ENCODE measurements at regions not wholly inside any gene's neighbourhood (a gene's known extent, or its start where the extent isn't known, plus 50 kb on each side); places are given as distances from the start of the nearest gene placed in this dataset.

GRCh38 chr2:16409006-16409390, 256.6 kb downstream of the CYRIA start:
- no peak for TF ChIP-seq CTCF (IDR thresholded peaks at IDR 0.05; ENCODE audit: poor library complexity, severe bottlenecking)
- no peaks in the 10 kb centered on the region for H3K36me3 ChIP-seq (ENCODE audit: low read depth)
- H3K4me3 ChIP-seq (ENCODE audit: severe bottlenecking), result no peak overlapping the region
- no peak overlapping the region for H3K27ac ChIP-seq (ENCODE audit: poor library complexity, severe bottlenecking)
- ATAC-seq (ENCODE audit: low read depth) (no peak), DNase-seq (ENCODE audit: low spot score) (no peak)
- no peaks in the 10 kb centered on the region for H3K4me1 ChIP-seq (ENCODE audit: insufficient read depth, poor library complexity, severe bottlenecking)
- no peaks in the 10 kb centered on the region for H3K27me3 ChIP-seq (ENCODE audit: insufficient read depth, poor library complexity, severe bottlenecking)
- H3K9me3 ChIP-seq (ENCODE audit: severe bottlenecking), result no peaks in the 10 kb centered on the region

DNA sequence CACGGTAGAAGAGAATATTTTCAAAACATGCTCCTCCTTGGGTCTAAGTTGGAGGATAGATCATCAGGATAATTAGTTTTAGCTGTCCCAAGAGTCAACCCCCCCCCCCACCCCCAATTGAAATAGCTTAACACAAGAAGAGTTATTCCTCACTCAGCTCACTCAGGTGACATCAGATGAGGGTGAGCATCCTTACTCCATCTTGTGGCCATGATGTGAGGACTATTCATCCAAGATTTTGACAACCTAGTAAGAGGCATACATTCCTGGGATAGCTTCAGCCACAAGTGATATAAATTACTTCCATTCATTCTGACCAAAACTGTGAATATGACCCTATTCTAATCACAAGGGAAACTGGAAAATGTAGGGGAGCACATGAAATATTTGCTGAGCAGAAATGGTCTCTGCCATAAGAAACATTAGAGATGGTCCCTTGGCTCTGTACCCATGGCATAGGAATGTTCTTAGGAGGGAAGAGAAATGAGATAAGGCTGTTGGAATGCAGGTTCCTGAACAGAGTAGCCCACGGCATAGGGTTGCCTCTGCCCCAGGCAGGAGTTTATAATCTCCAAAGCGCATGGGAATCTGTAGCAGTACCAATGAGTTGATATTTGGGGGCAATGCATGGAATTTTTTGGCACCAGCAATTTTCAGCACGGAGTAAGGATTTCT, 257.2 kb downstream of the CYRIA start:
- DNase-seq (ENCODE audit: low spot score) (no peak), ATAC-seq (ENCODE audit: low read depth) (no peak)
- H3K36me3 ChIP-seq (ENCODE audit: low read depth), result no peaks in the 10 kb centered on the region
- TF ChIP-seq CTCF (IDR thresholded peaks at IDR 0.05; ENCODE audit: poor library complexity, severe bottlenecking), result no peak
- H3K4me1 ChIP-seq (ENCODE audit: insufficient read depth, poor library complexity, severe bottlenecking), result no peaks in the 10 kb centered on the region
- H3K4me3 ChIP-seq (ENCODE audit: severe bottlenecking), result no peak overlapping the region
- H3K9me3 ChIP-seq (ENCODE audit: severe bottlenecking), result no peaks in the 10 kb centered on the region
- H3K27me3 ChIP-seq (ENCODE audit: insufficient read depth, poor library complexity, severe bottlenecking), result no peaks in the 10 kb centered on the region
- no peak overlapping the region for H3K27ac ChIP-seq (ENCODE audit: poor library complexity, severe bottlenecking)

GRCh38 chr2:16407358-16407757, 258.3 kb downstream of the CYRIA start:
- H3K9me3 ChIP-seq (ENCODE audit: severe bottlenecking), result no peaks in the 10 kb centered on the region
- no peak overlapping the region for H3K4me3 ChIP-seq (ENCODE audit: severe bottlenecking)
- H3K36me3 ChIP-seq (ENCODE audit: low read depth), result no peaks in the 10 kb centered on the region
- no peaks in the 10 kb centered on the region for H3K27me3 ChIP-seq (ENCODE audit: insufficient read depth, poor library complexity, severe bottlenecking)
- no peak for ATAC-seq (ENCODE audit: low read depth)
- no peak for DNase-seq (ENCODE audit: low spot score)
- TF ChIP-seq CTCF (IDR thresholded peaks at IDR 0.05; ENCODE audit: poor library complexity, severe bottlenecking), result no peak
- no peaks in the 10 kb centered on the region for H3K4me1 ChIP-seq (ENCODE audit: insufficient read depth, poor library complexity, severe bottlenecking)
- no peak overlapping the region for H3K27ac ChIP-seq (ENCODE audit: poor library complexity, severe bottlenecking)

DNA sequence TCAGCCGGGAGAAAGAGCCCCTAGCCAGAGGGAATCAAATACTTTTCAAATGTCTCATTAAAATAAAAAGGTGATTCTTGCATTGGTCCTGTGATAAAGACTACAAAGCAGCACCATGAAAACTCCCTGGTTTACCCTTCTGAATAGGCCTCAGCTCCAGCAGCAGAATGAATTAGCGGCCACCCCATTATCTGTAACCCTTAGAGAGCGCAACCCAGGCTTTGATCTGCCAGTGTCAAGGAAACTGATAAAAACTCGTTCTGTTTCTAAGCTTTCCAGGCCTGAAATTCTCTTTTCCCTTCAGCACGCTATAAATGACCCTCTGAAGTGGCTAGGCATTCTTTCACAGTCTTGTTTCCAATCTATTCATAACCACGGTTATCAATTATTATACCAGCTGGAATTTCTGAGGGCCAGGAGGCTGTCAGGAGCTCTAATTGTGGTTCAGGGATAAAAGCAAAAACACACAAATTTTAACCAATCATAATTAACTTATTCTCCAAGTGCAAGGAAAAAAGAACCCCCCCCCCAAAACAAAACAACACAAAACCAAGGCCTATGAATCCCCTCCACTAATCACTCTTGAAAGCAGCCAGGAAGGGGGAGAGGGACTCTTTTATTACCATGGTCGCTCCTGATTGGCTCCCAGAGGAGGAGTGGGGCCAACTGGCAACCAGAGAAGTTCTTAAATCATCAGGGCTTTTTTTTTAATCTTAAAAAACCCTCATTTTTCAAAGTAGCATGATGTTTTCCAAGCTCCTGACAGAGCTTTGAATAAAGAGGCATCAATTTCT, 258.9 kb downstream of the CYRIA start:
- Histone ChIP-seq H3K27ac (ENCODE audit: poor library complexity, severe bottlenecking) (no peak overlapping the region), H3K4me3 (ENCODE audit: severe bottlenecking) (no peak overlapping the region), H3K9me3 (ENCODE audit: severe bottlenecking) (no peaks in the 10 kb centered on the region), H3K4me1 (ENCODE audit: insufficient read depth, poor library complexity, severe bottlenecking) (no peaks in the 10 kb centered on the region), H3K27me3 (ENCODE audit: insufficient read depth, poor library complexity, severe bottlenecking) (no peaks in the 10 kb centered on the region), H3K36me3 (ENCODE audit: low read depth) (no peaks in the 10 kb centered on the region)
- TF ChIP-seq CTCF (IDR thresholded peaks at IDR 0.05; ENCODE audit: poor library complexity, severe bottlenecking), result no peak
- ATAC-seq (ENCODE audit: low read depth) (no peak), DNase-seq (ENCODE audit: low spot score) (no peak)

GRCh38 chr2:16405551-16405950, 260.1 kb downstream of the CYRIA start:
- H3K27ac ChIP-seq (ENCODE audit: poor library complexity, severe bottlenecking), result no peak overlapping the region
- TF ChIP-seq CTCF (IDR thresholded peaks at IDR 0.05; ENCODE audit: poor library complexity, severe bottlenecking), result no peak
- ATAC-seq (ENCODE audit: low read depth) (no peak), DNase-seq (ENCODE audit: low spot score) (no peak)
- no peaks in the 10 kb centered on the region for H3K9me3 ChIP-seq (ENCODE audit: severe bottlenecking)
- H3K36me3 ChIP-seq (ENCODE audit: low read depth), result no peaks in the 10 kb centered on the region
- H3K4me3 ChIP-seq (ENCODE audit: severe bottlenecking), result no peak overlapping the region
- H3K4me1 ChIP-seq (ENCODE audit: insufficient read depth, poor library complexity, severe bottlenecking), result no peaks in the 10 kb centered on the region
- H3K27me3 ChIP-seq (ENCODE audit: insufficient read depth, poor library complexity, severe bottlenecking), result no peaks in the 10 kb centered on the region

Data from RWPE2 (cell line).